GM08714 (cell line): ENCODE measurements at regions not wholly inside any gene's neighbourhood (a gene's known extent, or its start where the extent isn't known, plus 50 kb on each side); places are given as distances from the start of the nearest gene placed in this dataset.
A peak's percentile ranks its signal among the peaks of the same experiment; 100 is the strongest.

ENCODE experiments used
- H3K4me3 ChIP-seq: fragments of 200-500 bp; sonication (Bioruptor generic); 2 replicates; pipeline ENCODE4 v1.5.1; 2014; ENCODE audit warnings: mild to moderate bottlenecking, low read length, inconsistent platforms
- ZNF274 ChIP-seq: IDR thresholded peaks from 2 replicates; pipeline ENCODE4 v1.6.1; 2012; ENCODE audit warnings: mild to moderate bottlenecking, low read depth, low read length

DNA sequence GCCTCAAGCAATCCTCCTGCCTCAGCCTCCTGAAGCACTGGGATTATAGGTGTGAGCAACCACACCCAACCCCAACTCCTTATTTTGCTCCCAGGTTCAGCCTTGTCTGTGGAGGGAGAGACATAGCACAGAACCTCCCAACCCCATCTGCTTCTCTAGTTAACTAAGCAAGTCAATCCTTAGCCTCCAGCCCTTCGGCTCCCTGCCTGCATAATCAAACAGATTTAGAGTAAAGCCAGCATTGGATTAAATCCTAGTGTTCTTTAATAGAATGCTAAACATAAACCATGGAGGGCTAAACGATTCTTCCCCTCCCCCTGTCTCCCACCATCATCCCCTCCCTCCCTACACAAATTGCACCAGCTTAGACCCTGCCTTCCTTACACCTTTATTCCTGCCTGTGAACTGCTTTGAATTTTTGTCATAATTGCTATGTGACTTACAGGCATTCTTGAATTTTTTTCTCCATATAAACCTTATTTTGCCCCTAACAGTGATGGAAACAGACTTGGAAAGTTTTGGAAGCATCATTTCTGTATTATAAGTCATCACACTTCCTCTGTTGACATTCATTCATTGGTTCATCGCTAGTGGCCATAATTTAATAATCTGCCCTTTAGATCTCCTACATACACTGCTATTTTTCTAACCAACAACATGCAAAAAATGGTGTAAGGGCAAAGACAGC is 72.6 kb upstream of the TOMM7 start:
- H3K4me3 ChIP-seq = no peak overlapping the region
- no peak for TF ChIP-seq ZNF274

DNA sequence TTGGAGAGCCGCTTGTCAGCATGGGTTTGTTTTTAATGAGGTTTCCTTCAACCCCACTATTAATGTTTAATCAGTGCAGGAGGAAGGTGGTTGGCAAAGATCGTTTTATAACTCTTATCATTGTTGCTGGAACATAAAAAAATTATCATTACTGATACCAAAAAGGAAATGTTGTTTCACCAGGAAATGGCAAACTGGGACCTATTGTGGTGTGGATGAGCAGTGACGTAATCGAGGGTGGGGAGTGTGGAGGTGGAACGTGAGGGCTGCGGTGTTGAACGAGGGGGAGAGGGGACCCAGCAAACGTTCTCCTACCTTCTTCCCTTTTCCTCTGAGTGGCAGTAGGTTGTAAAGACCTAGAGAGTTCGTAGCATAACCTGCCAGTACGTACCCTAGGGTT is 71.9 kb upstream of the TOMM7 start:
- no peak overlapping the region for H3K4me3 ChIP-seq
- TF ChIP-seq ZNF274 = no peak

DNA sequence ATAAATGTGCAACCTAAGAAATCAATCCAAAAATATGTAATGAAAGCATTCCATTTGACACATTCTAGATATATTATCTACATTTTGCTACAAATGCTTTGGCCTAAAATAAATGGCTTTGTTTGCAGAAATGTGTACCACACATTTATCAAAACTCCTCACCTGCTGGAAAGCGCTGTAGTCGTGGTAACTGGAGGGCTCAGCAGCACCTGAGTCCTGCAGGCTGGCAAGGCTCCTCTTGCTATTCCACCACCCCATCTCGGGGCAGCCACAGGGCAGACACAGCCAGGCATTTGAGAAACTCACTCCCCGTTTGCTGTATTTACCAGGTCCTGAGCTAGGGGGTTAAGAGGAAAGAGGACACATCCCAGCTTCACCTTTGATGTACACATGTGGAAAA is 68.1 kb upstream of the TOMM7 start:
- no peak for TF ChIP-seq ZNF274
- H3K4me3 ChIP-seq = no peak overlapping the region

DNA sequence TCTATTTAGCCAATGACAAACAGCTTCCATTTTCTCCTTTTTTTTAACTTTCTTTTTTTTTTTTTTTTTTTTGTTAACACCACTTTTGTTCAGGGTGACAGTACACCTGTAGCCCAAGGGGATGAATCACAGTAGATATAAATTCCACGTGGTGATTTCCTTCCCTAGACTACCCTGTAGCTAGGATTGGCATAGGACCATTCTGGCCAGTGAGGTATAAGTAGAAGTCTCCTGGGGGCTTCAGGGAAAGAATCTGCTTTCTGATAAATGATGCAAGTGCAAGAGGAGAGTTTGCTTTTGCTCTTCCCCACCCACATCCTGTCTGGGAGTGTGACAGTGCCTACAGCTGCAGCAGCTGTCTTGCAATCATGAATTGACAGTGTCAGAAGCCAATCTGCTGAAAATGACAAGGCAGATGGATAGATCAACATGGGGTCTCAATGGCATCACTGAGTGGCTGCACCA is 63.2 kb upstream of the TOMM7 start:
- peak overlapping the region; percentile 43 for H3K4me3 ChIP-seq
- no peak for TF ChIP-seq ZNF274

DNA sequence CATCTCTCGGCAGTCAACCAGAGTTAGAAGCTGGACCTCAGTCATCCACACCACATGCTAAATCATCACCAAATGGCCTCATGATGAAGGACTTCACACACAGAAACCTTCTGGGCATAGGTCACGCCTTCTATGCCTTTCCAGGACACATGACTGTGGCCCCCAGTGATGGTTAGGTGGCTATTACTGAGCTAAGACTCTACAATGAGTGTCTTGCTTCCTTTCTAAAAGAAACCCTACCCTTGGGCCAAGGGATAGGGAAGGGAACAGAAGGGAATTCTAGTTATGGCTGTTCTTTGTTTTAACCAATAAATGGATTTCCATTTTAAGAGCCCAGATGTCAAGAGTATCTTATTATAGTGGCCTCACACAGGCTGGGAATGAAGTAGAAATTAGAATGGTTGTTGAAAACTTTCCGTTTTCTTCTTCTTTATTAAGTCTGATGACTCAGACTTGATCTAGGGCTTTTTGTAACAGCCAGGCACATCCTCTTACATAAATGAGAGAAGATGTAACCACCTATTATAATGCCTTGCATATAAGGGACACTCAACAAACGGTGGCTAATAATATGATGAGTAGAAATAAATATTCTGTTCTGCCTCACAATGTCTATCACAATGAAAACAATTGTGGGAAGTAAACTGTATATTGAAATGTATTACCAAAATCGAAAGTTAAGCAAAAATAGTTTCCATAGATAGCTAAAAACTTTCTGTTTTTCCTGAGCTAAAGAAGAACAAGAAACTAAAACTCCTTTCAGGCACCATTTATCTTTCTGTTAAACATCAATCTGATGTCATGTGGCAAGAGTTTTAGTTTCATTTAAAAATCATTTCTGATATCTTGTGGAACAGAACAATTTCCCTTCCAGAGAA is 62.5 kb upstream of the TOMM7 start:
- no peak overlapping the region; the same call in 1 of the 2 replicates for H3K4me3 ChIP-seq
- no peak for TF ChIP-seq ZNF274

DNA sequence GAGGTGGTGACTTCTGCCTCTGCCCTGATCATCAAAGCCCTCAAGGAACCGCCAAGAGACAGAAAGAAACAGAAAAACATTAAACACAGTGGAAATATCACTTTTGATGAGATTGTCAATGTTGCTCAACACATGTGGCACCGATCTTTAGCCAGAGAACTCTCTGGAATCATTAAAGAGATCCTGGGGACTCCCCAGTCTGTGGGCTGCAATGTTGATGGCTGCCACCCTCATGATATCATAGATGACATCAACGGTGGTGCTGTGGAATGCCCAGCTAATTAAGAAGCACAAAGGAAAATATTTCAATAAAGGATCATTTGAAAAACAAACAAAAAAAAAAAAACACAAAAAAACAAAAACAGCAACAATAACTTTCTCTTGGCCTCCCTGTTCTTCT is 59.5 kb upstream of the TOMM7 start:
- no peak for TF ChIP-seq ZNF274

DNA sequence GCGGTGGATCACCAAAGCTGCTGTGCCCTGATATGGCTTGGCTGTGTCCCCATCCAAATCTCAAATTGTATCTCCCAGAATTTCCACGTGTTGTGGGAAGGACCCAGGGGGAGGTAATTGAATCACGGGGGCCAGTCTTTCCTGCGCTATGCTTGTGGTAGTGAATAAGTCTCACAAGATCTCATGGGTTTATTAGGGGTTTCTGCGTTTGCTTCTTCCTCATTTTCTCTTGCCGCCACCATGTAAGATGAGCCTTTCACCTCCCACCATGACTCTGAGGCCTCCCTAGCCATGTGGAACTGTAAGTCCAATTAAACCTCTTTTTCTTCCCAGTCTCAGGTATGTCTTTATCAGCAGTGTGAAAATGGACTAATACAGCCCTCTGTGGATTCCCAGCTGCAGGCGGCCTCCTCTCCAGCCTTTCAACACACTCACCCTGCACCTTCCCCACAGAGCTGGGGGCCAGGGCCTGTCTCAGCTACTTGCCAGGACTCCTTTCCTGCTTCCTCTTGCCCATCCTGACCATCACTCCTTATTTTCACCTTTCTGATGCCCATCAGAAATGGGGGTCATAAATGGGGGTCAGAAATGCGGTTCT is 57.2 kb upstream of the TOMM7 start:
- no peak overlapping the region for H3K4me3 ChIP-seq
- TF ChIP-seq ZNF274 = no peak

More for the DNA sequence above, 59.5 kb upstream of the TOMM7 start:
- no peak overlapping the region for H3K4me3 ChIP-seq

DNA sequence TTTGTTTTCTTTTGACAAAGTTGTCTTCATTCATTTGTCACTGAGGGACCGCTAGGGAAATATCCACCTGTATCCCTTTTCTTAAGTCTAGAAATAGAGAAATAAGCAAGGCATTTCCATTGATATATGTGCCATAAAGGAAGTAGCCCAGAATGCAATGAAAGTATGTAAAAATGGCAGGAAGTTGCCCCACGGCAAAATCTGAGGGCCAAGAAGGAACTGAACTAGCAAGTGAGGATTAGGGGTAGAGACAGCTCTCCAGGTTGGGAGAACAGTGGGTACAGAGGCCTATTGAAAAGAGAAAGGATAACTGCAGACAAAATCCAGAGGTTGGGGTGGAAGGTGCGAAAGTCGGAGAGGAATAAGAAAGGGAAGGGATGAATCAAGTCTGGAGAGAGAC is 56.6 kb upstream of the TOMM7 start:
- no peak overlapping the region for H3K4me3 ChIP-seq
- no peak for TF ChIP-seq ZNF274

DNA sequence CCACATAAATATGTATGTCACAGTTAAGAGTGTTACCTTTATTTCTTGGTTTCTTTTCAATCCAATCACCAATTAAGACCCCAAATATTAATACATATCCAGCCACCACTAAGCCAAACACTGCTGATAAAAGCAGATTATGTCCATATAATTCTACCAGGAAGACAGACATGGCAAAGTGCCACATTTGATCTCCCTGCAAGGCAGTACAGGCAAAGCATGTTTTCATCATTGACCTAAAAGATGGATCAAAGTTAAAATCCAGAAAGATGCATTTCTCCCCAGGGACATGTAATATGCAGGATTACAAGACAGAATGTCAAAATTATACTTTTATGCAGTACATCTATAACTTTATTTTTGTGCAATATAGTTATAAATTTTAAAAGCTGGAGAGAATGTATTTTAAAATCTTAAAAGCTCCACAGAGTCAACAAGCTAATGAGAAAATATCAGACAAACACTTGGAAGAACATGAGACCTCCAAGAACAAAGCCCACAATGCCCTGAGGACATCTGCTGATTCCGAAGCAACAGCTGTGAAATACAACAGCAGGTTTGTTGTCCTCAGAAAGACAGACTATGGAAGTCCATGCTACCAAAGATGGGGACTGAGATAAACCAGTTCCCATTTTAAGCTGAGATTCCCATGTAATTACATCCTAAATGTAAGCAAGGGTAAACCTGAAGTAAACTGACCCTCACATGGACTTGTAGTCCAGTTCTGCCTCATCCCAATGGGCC is 54.5 kb upstream of the TOMM7 start:
- H3K4me3 ChIP-seq = no peak overlapping the region
- TF ChIP-seq ZNF274 = no peak

DNA sequence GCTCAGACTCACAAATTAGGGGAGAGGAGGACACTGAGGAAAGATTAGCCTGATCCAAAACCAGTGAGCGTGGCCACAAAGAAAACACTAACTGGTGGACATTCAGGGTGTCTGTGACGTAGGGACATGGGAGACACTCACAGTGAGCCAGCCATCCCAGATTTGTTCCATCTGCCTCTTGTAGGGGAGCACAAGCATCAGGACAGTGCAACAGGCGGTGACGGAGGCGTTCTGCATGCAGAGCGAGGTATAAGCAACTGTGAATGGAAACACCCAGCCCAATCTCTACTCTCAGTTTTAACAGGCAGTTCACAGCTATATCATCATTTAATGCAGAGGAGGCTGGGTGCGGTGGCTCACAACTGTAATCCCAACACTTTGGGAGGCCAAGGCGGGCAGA is 52.8 kb upstream of the TOMM7 start:
- no peak for TF ChIP-seq ZNF274
- H3K4me3 ChIP-seq = no peak overlapping the region

DNA sequence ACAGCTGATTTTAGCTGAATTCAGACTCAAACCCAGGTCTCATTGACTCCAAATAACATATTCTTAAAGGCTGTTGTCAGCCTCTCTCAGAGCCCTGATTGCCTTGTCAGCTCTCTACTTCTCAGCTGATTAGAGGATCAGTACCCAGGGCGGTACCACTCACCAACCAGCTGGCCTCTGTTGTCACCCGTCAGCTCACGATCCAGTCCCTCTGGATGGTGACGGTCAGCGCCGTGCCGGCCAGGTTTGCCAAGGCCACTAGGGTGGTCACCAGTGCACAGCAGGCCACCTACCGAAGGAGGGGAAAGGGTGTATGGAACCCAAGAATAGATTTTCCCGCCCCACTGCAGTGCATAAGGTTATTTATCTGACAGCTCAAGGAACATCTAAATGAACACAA is 52.3 kb upstream of the TOMM7 start:
- no peak for TF ChIP-seq ZNF274
- H3K4me3 ChIP-seq = no peak overlapping the region
